HCT116 (cell line): ENCODE measurements at regions not wholly inside any gene's neighbourhood (a gene's known extent, or its start where the extent isn't known, plus 50 kb on each side); places are given as distances from the start of the nearest gene placed in this dataset.

Experiments used
- CEBPB ChIP-seq: IDR thresholded peaks from 2 replicates; pipeline ENCODE4 v1.6.1; 2012; ENCODE audit warnings: low read depth
- CTCF ChIP-seq, 3 experiments: fragments of 200-600 bp in 1 of 3; sonication (generic) in 1 of 3; IDR thresholded peaks in 2 of 3; conservative IDR thresholded peaks in 1 of 3; 2 replicates each; pipeline ENCODE4 v1.5.1; 2012 to 2017; ENCODE audit warnings: low read depth in 2 of 3, low read length in 2 of 3, antibody characterized with exemption in 1 of 3, borderline replicate concordance in 1 of 3, control low read depth in 1 of 3, mild to moderate bottlenecking in 1 of 3, mixed read lengths in 1 of 3, mixed run types in 1 of 3, moderate library complexity in 1 of 3; ENCODE audit not compliant: insufficient read depth in 1 of 3
- MAX ChIP-seq: IDR thresholded peaks from 2 replicates; pipeline ENCODE4 v1.6.1; 2012
- POLR2AphosphoS5 ChIP-seq: IDR thresholded peaks from 2 replicates; pipeline ENCODE4 v1.6.1; 2011; ENCODE audit warnings: mild to moderate bottlenecking, low read depth, low read length, moderate library complexity
- YY1 ChIP-seq: IDR thresholded peaks from 2 replicates; pipeline ENCODE4 v1.6.1; 2011; ENCODE audit warnings: low read length, low read depth, moderate library complexity, mild to moderate bottlenecking; ENCODE audit not compliant: insufficient replicate concordance; ENCODE audit errors: extremely low read depth

- TF ChIP-seq CEBPB (no peak), CTCF (IDR thresholded peaks at IDR 0.05 in 2 of 3, conservative IDR thresholded peaks at IDR 0.05 in 1 of 3; ENCODE audit: borderline replicate concordance in 1 of 3, insufficient read depth in 1 of 3, low read depth in 2 of 3, low read length in 2 of 3) (no peak), MAX (no peak), YY1 (no peak), POLR2AphosphoS5 (no peak)
These were observed 258.8 kb upstream of the GK2 start for GRCh38 chr4:79666875-79667274.
